ENCODE measurements at regions not wholly inside any gene's neighbourhood (a gene's known extent, or its start where the extent isn't known, plus 50 kb on each side); places are given as distances from the start of the nearest gene placed in this dataset.

DNA sequence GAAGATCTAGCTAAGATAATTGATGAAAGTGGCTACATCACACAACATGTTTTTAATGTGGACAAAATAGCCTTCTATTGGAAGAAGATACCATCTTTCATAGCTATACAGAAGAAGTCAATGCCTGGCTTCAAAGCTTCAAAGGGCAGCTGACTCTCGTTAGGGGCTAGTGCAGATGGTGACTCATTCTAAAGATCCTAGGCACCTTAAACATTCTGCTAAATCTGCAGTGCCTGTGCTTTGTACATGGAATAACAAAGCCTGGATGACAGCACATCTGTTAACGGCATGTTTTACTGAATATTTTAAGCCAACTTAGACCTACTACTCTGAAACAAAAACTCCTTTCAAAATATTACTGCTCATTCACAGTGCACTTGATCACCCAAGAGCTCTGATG is 65.6 kb upstream of the USP24 start:
- Mint-ChIP-seq H3K27me3 (ENCODE audit: insufficient read depth) (peaks cover 2% of the 10 kb centered on the region; the same call in 1 of the 2 replicates), H3K4me3 (no peak overlapping the region), H3K9me3 (no peaks in the 10 kb centered on the region), H3K27ac (no peak overlapping the region), H3K36me3 (ENCODE audit: low read depth) (no peaks in the 10 kb centered on the region), H3K4me1 (ENCODE audit: low read depth) (peaks cover 40% of the 10 kb centered on the region)
- TF ChIP-seq, protein P1, sequence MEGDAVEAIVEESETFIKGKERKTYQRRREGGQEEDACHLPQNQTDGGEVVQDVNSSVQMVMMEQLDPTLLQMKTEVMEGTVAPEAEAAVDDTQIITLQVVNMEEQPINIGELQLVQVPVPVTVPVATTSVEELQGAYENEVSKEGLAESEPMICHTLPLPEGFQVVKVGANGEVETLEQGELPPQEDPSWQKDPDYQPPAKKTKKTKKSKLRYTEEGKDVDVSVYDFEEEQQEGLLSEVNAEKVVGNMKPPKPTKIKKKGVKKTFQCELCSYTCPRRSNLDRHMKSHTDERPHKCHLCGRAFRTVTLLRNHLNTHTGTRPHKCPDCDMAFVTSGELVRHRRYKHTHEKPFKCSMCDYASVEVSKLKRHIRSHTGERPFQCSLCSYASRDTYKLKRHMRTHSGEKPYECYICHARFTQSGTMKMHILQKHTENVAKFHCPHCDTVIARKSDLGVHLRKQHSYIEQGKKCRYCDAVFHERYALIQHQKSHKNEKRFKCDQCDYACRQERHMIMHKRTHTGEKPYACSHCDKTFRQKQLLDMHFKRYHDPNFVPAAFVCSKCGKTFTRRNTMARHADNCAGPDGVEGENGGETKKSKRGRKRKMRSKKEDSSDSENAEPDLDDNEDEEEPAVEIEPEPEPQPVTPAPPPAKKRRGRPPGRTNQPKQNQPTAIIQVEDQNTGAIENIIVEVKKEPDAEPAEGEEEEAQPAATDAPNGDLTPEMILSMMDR (IDR thresholded peaks at IDR 0.05) = no peak
- DNase-seq = no peak

- no peak for DNase-seq
- Mint-ChIP-seq H3K27ac (no peak overlapping the region), H3K9me3 (no peaks in the 10 kb centered on the region), H3K4me3 (no peak overlapping the region), H3K36me3 (ENCODE audit: low read depth) (no peaks in the 10 kb centered on the region), H3K4me1 (ENCODE audit: low read depth) (peaks cover 42% of the 10 kb centered on the region), H3K27me3 (ENCODE audit: insufficient read depth) (peaks cover under 1% of the 10 kb centered on the region; the same call in 1 of the 2 replicates)
- TF ChIP-seq, protein P1 (IDR thresholded peaks at IDR 0.05) = no peak
Measured at GRCh38 chr1:55279627-55280026, 64.5 kb upstream of the USP24 start.

- Mint-ChIP-seq H3K4me1 (ENCODE audit: low read depth) (peaks cover 42% of the 10 kb centered on the region), H3K4me3 (no peak overlapping the region), H3K27me3 (ENCODE audit: insufficient read depth) (peaks cover under 1% of the 10 kb centered on the region; the same call in 1 of the 2 replicates), H3K27ac (no peak overlapping the region), H3K36me3 (ENCODE audit: low read depth) (no peaks in the 10 kb centered on the region), H3K9me3 (no peaks in the 10 kb centered on the region)
- TF ChIP-seq, protein P1 (IDR thresholded peaks at IDR 0.05) = no peak
- DNase-seq = no peak
Measured at GRCh38 chr1:55278378-55278777, 63.2 kb upstream of the USP24 start.

GRCh38 chr1:55277377-55278130 is 62.4 kb upstream of the USP24 start:
- Mint-ChIP-seq H3K9me3 (no peaks in the 10 kb centered on the region), H3K4me1 (ENCODE audit: low read depth) (peaks cover 42% of the 10 kb centered on the region), H3K4me3 (no peak overlapping the region), H3K27me3 (ENCODE audit: insufficient read depth) (peaks cover 1% of the 10 kb centered on the region; the same call in 1 of the 2 replicates), H3K27ac (no peak overlapping the region), H3K36me3 (ENCODE audit: low read depth) (no peaks in the 10 kb centered on the region)
- TF ChIP-seq, protein P1 (IDR thresholded peaks at IDR 0.05) = peak; percentile 86
- peak; percentile 48 for DNase-seq

DNA sequence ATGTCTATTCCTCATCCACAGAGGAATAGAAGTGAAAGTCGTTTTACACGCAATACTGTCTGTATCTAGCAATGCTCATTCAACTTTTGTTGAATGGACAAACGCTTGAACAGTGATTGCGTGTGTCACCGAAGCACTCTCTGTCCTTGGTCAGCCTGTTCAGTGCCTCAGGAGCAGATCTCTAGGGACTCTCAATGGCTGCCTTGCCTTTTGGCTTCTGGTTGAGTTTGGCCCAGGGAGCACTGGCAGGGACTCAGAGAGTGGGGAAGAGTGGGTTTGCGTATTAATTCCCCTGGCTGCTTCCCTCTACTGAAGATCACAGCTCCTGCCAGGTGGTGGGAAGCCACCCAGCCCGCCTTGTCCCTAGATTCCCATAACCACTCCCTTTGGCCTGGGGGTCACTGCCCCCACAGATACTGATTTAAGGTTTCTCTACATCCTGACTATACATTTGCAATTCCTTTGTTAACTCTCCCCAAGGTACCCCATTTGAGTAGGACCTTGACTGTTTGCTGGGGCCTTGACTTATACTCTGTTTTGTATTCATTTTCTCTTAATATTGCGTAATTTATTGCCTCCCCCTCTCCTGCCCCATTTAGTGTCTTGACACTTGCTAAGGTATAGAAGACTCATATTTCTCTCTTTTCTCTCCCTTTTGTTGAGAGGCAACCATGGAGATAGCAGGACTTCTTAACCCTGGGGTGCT is 61.7 kb upstream of the USP24 start:
- DNase-seq = no peak
- Mint-ChIP-seq H3K27ac (no peak overlapping the region), H3K27me3 (ENCODE audit: insufficient read depth) (peaks cover 1% of the 10 kb centered on the region; the same call in 1 of the 2 replicates), H3K4me3 (no peak overlapping the region), H3K9me3 (no peaks in the 10 kb centered on the region), H3K4me1 (ENCODE audit: low read depth) (peaks cover 42% of the 10 kb centered on the region), H3K36me3 (ENCODE audit: low read depth) (no peaks in the 10 kb centered on the region)
- TF ChIP-seq, protein P1 (IDR thresholded peaks at IDR 0.05) = no peak
